OCI-LY7 (cell line): ENCODE measurements at regions not wholly inside any gene's neighbourhood (a gene's known extent, or its start where the extent isn't known, plus 50 kb on each side); places are given as distances from the start of the nearest gene placed in this dataset.

Experiments used
- EZH2phosphoT487 ChIP-seq: fragments of 200-600 bp; sonication (generic); IDR thresholded peaks from 2 replicates; pipeline ENCODE4 v1.6.1; 2018; ENCODE audit warnings: low read depth, borderline replicate concordance, mild to moderate bottlenecking, mixed run types, antibody characterized with exemption, low read length, moderate library complexity, mixed read lengths
- TF ChIP-seq, protein P1 (sequence below): fragments of 200-600 bp; sonication (generic); conservative IDR thresholded peaks from 2 replicates; pipeline ENCODE4 v1.5.1; 2014; ENCODE audit warnings: mild to moderate bottlenecking, antibody characterized with exemption, low read length, moderate library complexity, mixed read lengths

DNA sequence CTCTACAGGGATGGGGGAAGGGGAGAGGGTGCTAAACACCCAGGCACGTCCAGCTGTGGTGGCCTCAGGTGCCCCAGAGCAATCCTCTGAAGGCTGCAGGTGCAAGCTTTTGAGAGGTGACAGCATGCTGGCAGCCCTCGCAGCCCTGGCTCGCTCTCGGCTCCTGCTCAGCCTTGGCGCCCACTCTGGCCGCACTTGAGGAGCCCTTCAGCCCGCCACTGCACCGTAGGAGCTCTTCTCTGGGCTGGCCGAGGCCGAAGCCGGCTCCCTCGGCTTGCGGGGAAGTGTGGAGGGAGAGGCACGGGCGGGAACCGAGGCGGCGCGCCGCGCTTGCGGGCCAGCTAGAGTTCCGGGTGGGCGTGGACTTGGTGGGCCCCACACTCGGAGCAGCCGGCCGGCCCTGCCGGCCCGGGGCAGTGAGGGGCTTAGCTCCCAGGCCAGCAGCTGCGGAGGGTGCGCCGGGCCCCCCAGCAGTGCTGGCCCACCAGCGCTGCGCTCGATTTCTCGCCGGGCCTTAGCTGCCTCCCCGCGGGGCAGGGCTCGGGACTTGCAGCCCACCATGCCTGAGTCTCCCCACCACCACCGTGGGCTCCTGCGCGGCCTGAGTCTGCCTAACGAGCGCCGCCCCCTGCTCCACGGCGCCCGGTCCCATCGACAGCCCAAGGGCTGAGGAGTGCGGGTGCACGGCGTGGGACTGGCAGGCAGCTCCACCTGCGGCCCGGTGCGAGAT is 112.1 kb downstream of the TRIM29 start:
- TF ChIP-seq, protein P1, sequence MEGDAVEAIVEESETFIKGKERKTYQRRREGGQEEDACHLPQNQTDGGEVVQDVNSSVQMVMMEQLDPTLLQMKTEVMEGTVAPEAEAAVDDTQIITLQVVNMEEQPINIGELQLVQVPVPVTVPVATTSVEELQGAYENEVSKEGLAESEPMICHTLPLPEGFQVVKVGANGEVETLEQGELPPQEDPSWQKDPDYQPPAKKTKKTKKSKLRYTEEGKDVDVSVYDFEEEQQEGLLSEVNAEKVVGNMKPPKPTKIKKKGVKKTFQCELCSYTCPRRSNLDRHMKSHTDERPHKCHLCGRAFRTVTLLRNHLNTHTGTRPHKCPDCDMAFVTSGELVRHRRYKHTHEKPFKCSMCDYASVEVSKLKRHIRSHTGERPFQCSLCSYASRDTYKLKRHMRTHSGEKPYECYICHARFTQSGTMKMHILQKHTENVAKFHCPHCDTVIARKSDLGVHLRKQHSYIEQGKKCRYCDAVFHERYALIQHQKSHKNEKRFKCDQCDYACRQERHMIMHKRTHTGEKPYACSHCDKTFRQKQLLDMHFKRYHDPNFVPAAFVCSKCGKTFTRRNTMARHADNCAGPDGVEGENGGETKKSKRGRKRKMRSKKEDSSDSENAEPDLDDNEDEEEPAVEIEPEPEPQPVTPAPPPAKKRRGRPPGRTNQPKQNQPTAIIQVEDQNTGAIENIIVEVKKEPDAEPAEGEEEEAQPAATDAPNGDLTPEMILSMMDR: no peak
- no peak for TF ChIP-seq EZH2phosphoT487
